ENCODE measurements at regions not wholly inside any gene's neighbourhood (a gene's known extent, or its start where the extent isn't known, plus 50 kb on each side); places are given as distances from the start of the nearest gene placed in this dataset.

DNA sequence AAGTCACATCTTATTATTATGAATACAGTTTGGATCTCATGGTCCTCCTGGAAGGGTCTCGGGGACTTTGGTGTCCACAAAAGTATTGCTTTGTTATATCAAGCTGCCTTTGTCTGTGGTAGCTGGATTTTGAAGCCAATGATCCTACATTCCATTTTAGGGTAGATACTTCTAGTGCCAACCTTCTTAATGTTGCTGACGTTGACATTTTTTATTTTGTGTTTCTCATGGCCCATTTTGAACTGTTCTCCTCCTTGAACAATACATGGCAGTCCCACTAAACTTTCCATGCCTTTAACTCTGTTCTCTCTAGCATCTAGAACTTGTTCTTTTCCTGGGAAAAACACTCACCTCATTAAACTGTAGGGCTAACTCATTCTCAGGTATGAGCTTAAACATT, 425.8 kb downstream of the KCTD16 start:
- WGBS, 2 experiments (ENCODE audit: extremely low coverage in 2 of 2, insufficient read length in 1 of 2): no CpG with 5 or more reads among the region's 2 CpGs
- H2BK120ac ChIP-seq (ENCODE audit: low read depth, low read length): no peak overlapping the region
- H3K27me3 ChIP-seq (ENCODE audit: control insufficient read depth, insufficient read depth, low read length): peaks cover 6% of the 10 kb centered on the region
- no peak overlapping the region for H2BK15ac ChIP-seq (ENCODE audit: low read depth, low read length)
- ChIA-PET POLR2A (ENCODE audit: unreplicated experiment) (no interaction called here), CTCF (no interaction called here)
- H2AFZ ChIP-seq (replicated peaks; ENCODE audit: low read length, poor library complexity): no peak overlapping the region
- H2AK5ac ChIP-seq (ENCODE audit: low read depth, low read length): no peak overlapping the region
- dilution Hi-C loops (cut with HindIII; ENCODE audit: low sequenced_read_pairs, unreplicated experiment): no loop called here
- in situ Hi-C loops (cut with MboI; ENCODE audit: low sequenced_read_pairs): no loop called here
- no peak overlapping the region for H3K14ac ChIP-seq (replicated peaks; ENCODE audit: low read depth, low read length)
- H4K20me1 ChIP-seq (ENCODE audit: insufficient read depth, low read length): no peaks in the 10 kb centered on the region
- H3K9ac ChIP-seq (ENCODE audit: low read depth, low read length): no peak overlapping the region
- intact Hi-C loops (cut with micrococcal nuclease): no loop called here
- no peaks in the 10 kb centered on the region for H3K9me1 ChIP-seq (ENCODE audit: insufficient read depth, low read length)
- TF ChIP-seq CHD1 (IDR thresholded peaks at IDR 0.05; ENCODE audit: low read depth, low read length) (no peak), MAFK (IDR thresholded peaks at IDR 0.05; ENCODE audit: low read depth, low read length) (peak; percentile 92), RCOR1 (IDR thresholded peaks at IDR 0.05; ENCODE audit: insufficient replicate concordance, low read length) (no peak)
- TF ChIP-seq, protein P1, sequence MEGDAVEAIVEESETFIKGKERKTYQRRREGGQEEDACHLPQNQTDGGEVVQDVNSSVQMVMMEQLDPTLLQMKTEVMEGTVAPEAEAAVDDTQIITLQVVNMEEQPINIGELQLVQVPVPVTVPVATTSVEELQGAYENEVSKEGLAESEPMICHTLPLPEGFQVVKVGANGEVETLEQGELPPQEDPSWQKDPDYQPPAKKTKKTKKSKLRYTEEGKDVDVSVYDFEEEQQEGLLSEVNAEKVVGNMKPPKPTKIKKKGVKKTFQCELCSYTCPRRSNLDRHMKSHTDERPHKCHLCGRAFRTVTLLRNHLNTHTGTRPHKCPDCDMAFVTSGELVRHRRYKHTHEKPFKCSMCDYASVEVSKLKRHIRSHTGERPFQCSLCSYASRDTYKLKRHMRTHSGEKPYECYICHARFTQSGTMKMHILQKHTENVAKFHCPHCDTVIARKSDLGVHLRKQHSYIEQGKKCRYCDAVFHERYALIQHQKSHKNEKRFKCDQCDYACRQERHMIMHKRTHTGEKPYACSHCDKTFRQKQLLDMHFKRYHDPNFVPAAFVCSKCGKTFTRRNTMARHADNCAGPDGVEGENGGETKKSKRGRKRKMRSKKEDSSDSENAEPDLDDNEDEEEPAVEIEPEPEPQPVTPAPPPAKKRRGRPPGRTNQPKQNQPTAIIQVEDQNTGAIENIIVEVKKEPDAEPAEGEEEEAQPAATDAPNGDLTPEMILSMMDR (conservative IDR thresholded peaks at IDR 0.05; ENCODE audit: low read depth, low read length): no peak
- H4K8ac ChIP-seq (ENCODE audit: low read depth in 2 of 2, low read length in 2 of 2): no peak overlapping the region
- H3K56ac ChIP-seq (ENCODE audit: extremely low read depth, insufficient read depth, low read length): no peak overlapping the region
- ATAC-seq (ENCODE audit: low read depth) (no peak), DNase-seq (no peak)
- no peak overlapping the region for H3K4me3 ChIP-seq (ENCODE audit: insufficient read depth, low read depth, low read length)
- H3K4ac ChIP-seq (ENCODE audit: low read depth, low read length): no peak overlapping the region
- no peak overlapping the region for H3K18ac ChIP-seq (ENCODE audit: low read depth, low read length)
- H2AK9ac ChIP-seq (replicated peaks; ENCODE audit: low read depth, low read length, poor library complexity): no peak overlapping the region
- peaks cover 2% of the 10 kb centered on the region; the same call in 1 of the 2 replicates for H3K9me3 ChIP-seq (ENCODE audit: control insufficient read depth, insufficient read depth, low read length)
- H3K4me1 ChIP-seq (ENCODE audit: control insufficient read depth, insufficient read depth, low read length): no peaks in the 10 kb centered on the region
- no peaks in the 10 kb centered on the region for H3K79me1 ChIP-seq (ENCODE audit: low read depth in 1 of 2, low read length in 2 of 2)
- H3K4me2 ChIP-seq (ENCODE audit: low read depth, low read length): no peak overlapping the region
- H4K5ac ChIP-seq (ENCODE audit: low read depth, low read length): no peak overlapping the region
- H4K91ac ChIP-seq (ENCODE audit: insufficient read depth, low read depth, low read length): no peak overlapping the region
- no TSS peak for BruUV-seq (replicated peaks)
- H2BK20ac ChIP-seq (ENCODE audit: low read depth, low read length): no peak overlapping the region
- no peak overlapping the region for H2BK5ac ChIP-seq (ENCODE audit: low read depth, low read length, poor library complexity, severe bottlenecking)
- H3K27ac ChIP-seq (ENCODE audit: insufficient read depth, low read length): no peak overlapping the region
- H3K23ac ChIP-seq (ENCODE audit: low read depth, low read length): no peak overlapping the region
- H3K36me3 ChIP-seq (ENCODE audit: control insufficient read depth, insufficient read depth, low read length): no peaks in the 10 kb centered on the region

Measured in IMR-90 (cell line).